Hematopoietic multipotent progenitor cell treated with erythropoietin and hydrocortisone succinate and interleukin-3 and kit ligand, for 8 days (in vitro differentiated cells): ENCODE measurements at regions not wholly inside any gene's neighbourhood (a gene's known extent, or its start where the extent isn't known, plus 50 kb on each side); places are given as distances from the start of the nearest gene placed in this dataset.

Experiments used
- DNase-seq: peaks from one replicate; pipeline ENCODE4 v3.0.0-alpha.2; 2015

- no peak for DNase-seq
Observed at GRCh38 chr4:156593464-156593863, 378.1 kb downstream of the PDGFC start.

GRCh38 chr4:156591679-156592078 lies 379.9 kb downstream of the PDGFC start:
- DNase-seq, result no peak

GRCh38 chr4:156584100-156584499 lies 387.5 kb downstream of the PDGFC start:
- no peak for DNase-seq

GRCh38 chr4:156583265-156583664 lies 388.3 kb downstream of the PDGFC start:
- DNase-seq, result no peak

- DNase-seq, result no peak
Observed at GRCh38 chr4:156581282-156582063, 390.1 kb downstream of the PDGFC start.

- DNase-seq, result no peak
Observed at GRCh38 chr4:156578713-156579112, 392.9 kb downstream of the PDGFC start.

- DNase-seq, result no peak
Observed at GRCh38 chr4:156578005-156578404, 393.6 kb downstream of the PDGFC start.

- no peak for DNase-seq
Observed at GRCh38 chr4:156576946-156577345, 394.7 kb downstream of the PDGFC start.

GRCh38 chr4:156575430-156576073 lies 396.0 kb downstream of the PDGFC start:
- DNase-seq, result peak; percentile 1

- DNase-seq, result no peak
Observed at GRCh38 chr4:156571146-156571545, 400.5 kb downstream of the PDGFC start.

- no peak for DNase-seq
Observed at GRCh38 chr4:156569535-156569934, 402.1 kb downstream of the PDGFC start.

GRCh38 chr4:156568484-156568883 lies 403.1 kb downstream of the PDGFC start:
- DNase-seq, result no peak

GRCh38 chr4:156568041-156568440 lies 403.6 kb downstream of the PDGFC start:
- DNase-seq, result no peak

GRCh38 chr4:156560701-156561100 lies 410.9 kb downstream of the PDGFC start:
- DNase-seq, result no peak

- DNase-seq, result no peak
Observed at GRCh38 chr4:156559346-156559745, 412.3 kb downstream of the PDGFC start.

GRCh38 chr4:156558373-156559025 lies 413.1 kb downstream of the PDGFC start:
- DNase-seq, result no peak

- DNase-seq, result no peak
Observed at GRCh38 chr4:156557920-156558319, 413.7 kb downstream of the PDGFC start.

- no peak for DNase-seq
Observed at GRCh38 chr4:156556336-156556735, 415.3 kb downstream of the PDGFC start.

GRCh38 chr4:156553659-156554058 lies 417.9 kb downstream of the PDGFC start:
- DNase-seq, result no peak

- no peak for DNase-seq
Observed at GRCh38 chr4:156547891-156548290, 423.7 kb downstream of the PDGFC start.

- DNase-seq, result no peak
Observed at GRCh38 chr4:156547439-156547838, 424.2 kb downstream of the PDGFC start.

- DNase-seq, result no peak
Observed at GRCh38 chr4:156545003-156545785, 426.4 kb downstream of the PDGFC start.

GRCh38 chr4:156539376-156539775 lies 432.2 kb downstream of the PDGFC start:
- DNase-seq, result no peak
